Muscle layer of duodenum (tissue), 2 donors: ENCODE measurements at regions not wholly inside any gene's neighbourhood (a gene's known extent, or its start where the extent isn't known, plus 50 kb on each side); places are given as distances from the start of the nearest gene placed in this dataset.
"Not testable (repeated sequence)": the region's sequence is repeated elsewhere in the genome, so short reads cannot be mapped to it uniquely, and the experiment has no call there.

ENCODE experiments used
- H3K27ac ChIP-seq: one replicate; pipeline ENCODE4 v1.7.0; 2013; ENCODE audit warnings: mild to moderate bottlenecking, low read length
- H3K27me3 ChIP-seq: one replicate; pipeline ENCODE4 v1.7.0; 2013; ENCODE audit warnings: low read depth, mild to moderate bottlenecking, control low read depth, low read length
- H3K36me3 ChIP-seq, 2 donors: one replicate each; pipeline ENCODE4 v1.7.0; 2013; ENCODE audit warnings: low read length in 2 of 2, control low read depth in 1 of 2, mild to moderate bottlenecking in 1 of 2; ENCODE audit not compliant: insufficient read depth in 2 of 2, control insufficient read depth in 1 of 2
- H3K4me1 ChIP-seq, 2 donors: one replicate each; pipeline ENCODE4 v1.7.0; 2013; ENCODE audit warnings: low read length in 2 of 2, mild to moderate bottlenecking in 2 of 2, control low read depth in 1 of 2, moderate library complexity in 1 of 2; ENCODE audit not compliant: insufficient read depth in 2 of 2, control insufficient read depth in 1 of 2
- H3K4me3 ChIP-seq, 2 donors: one replicate each; pipeline ENCODE4 v1.7.0; 2013; ENCODE audit warnings: low read length in 2 of 2, low read depth in 1 of 2, mild to moderate bottlenecking in 1 of 2
- H3K9me3 ChIP-seq, 2 donors: one replicate each; pipeline ENCODE4 v1.7.0; 2013; ENCODE audit warnings: low read length in 2 of 2, control low read depth in 1 of 2, mild to moderate bottlenecking in 1 of 2; ENCODE audit not compliant: control insufficient read depth in 1 of 2
- donor health status: healthy.

DNA sequence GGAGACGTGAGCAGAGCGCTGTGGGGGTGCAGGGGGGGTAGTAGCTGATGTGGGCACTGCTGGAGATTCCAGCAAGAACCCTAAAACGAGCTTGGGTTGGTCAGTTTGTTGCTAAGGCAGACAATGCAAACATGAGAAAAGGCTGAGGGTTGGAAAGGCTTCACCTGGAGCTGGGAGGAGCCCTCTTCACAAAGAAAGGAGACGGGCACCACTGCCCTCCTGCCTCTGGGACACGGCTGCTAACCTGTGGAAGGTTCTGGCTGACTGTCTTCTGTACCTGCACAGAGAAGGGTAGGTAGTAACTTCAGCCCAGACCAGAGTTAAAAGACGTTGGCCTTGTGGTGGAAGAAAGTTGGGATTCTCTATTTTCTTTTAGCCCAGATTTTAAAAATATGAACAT lies 108.7 kb downstream of the SUCLA2 start:
- H3K27ac ChIP-seq, result no peak overlapping the region
- no peaks in the 10 kb centered on the region for H3K36me3 ChIP-seq
- no peaks in the 10 kb centered on the region for H3K4me1 ChIP-seq
- H3K27me3 ChIP-seq, result no peaks in the 10 kb centered on the region
- no peak overlapping the region for H3K4me3 ChIP-seq
- H3K9me3 ChIP-seq, result no peaks in the 10 kb centered on the region

DNA sequence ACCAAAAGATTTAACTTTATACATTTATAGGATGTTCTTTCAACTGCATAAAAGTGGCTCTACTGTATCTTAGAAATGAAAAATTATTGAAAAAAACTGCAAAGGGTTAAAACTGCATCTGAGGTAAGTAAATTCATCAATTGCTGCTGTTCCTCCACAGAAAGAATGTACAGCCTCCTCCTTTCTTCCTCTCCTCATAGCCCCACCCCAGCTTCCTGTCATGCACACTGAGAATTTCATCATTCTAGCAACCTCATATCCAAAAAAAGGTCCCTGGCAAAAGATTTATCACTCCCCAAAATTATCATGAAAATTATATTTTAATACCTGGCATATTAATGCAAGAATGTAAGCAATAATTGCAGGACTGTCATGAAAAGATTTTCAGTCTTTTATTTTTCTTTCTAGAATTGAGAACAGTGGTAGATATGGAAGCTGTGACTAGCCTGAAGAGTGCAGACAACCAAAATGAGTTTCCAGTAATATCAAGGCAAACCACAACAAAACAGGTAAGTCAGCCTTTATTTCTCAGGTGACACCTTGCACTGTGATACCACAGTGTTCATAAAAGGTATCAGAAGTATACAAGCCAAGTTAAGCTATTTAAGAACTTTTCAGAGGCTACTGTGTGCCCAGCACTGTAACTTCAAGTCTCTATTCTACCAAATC lies 110.8 kb downstream of the SUCLA2 start:
- Histone ChIP-seq H3K36me3 (no peaks in the 10 kb centered on the region), H3K9me3 (no peaks in the 10 kb centered on the region), H3K27me3 (no peaks in the 10 kb centered on the region), H3K27ac (no peak overlapping the region), H3K4me3 (no peak overlapping the region), H3K4me1 (no peaks in the 10 kb centered on the region)

DNA sequence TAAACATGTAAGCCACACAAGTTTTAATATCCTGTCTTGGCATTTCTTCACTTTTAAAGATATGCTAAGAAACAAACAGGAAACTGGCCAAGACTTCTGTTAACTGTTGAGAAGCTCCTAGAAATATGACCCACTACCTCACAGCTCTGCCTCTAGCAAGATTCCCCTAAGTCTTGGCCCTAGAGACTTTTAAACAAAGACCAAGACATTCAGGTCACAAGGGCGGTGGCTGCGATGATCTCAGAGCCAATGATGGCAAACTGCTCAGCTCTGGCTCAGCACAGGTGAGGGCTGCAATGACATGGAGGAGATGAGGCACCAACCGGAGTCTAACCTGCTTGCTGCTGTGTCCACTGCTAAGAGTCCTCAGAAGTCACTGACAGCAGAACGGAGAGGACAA lies 114.8 kb downstream of the SUCLA2 start:
- Histone ChIP-seq H3K9me3 (no peaks in the 10 kb centered on the region), H3K27ac (no peak overlapping the region), H3K4me1 (no peaks in the 10 kb centered on the region), H3K36me3 (no peaks in the 10 kb centered on the region), H3K27me3 (no peaks in the 10 kb centered on the region), H3K4me3 (no peak overlapping the region)

DNA sequence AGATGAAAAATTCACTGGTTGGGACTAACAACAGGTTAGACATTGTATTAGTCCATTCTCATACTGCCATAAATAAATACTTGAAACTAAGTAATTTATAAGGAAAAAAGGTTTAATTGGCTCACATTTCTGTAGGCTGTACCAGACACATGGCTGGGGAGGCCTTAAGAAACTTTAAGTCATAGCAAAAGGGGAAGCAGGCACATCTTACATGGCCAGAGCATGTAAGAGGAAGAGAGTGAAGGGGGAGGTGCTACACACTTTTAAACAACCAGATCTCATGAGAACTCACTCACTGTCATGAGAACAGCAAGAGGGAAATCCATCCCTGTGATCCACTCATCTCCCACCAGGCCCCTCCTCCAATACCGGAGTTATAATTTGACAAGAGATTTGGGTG lies 125.9 kb downstream of the SUCLA2 start:
- no peaks in the 10 kb centered on the region for H3K27me3 ChIP-seq
- no peaks in the 10 kb centered on the region for H3K4me1 ChIP-seq

DNA sequence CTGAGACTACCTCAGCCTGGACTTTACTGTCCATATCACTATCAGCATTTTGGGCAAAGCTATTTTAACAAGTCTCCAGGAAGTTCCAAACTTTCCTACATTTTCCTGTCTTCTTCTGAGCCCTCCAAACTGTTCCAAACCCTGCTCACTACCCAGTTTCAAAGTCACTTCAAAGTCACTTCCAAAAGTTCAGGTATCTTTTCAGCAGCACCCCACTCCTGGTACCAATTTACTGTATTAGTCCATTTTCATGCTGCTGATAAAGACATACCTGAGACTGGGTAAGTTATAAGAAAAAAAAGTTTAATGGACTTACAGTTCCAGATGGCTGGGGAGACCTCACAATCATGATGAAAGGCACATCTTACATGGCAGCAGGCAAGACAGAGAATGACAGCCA lies 127.1 kb downstream of the SUCLA2 start:
- not testable (repeated sequence) for H3K4me3 ChIP-seq, H3K4me1 ChIP-seq, H3K27me3 ChIP-seq, H3K27ac ChIP-seq, H3K36me3 ChIP-seq
- H3K9me3 ChIP-seq, result peaks cover 0 to 13% of the 10 kb centered on the region in 2 donors

More for the DNA sequence above, 125.9 kb downstream of the SUCLA2 start:
- H3K9me3 ChIP-seq, result peaks cover 0 to 13% of the 10 kb centered on the region in 2 donors
- H3K27ac ChIP-seq, result no peak overlapping the region
- no peak overlapping the region for H3K4me3 ChIP-seq
- no peaks in the 10 kb centered on the region for H3K36me3 ChIP-seq

DNA sequence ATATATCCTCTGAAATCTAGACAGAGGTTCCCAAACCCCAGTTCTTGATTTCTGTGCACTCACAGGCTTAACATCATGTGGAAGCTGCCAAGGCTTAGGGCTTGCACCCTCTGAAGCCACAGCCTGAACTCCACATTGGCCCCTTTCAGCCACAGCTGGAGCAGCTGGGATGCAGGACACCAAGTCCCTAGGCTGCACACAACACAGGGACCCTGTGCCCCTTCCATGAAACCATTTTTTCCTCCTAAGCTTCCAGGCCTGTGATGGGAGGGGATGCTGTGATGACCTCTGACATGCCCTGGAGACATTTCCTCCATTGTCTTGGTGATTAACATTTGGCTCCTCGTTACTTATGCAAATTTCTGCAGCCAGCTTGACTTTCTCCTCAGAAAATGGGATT lies 127.8 kb downstream of the SUCLA2 start:
- not testable (repeated sequence) for H3K36me3 ChIP-seq, H3K4me3 ChIP-seq, H3K27me3 ChIP-seq, H3K27ac ChIP-seq, H3K4me1 ChIP-seq
- peaks cover 0 to 13% of the 10 kb centered on the region in 2 donors for H3K9me3 ChIP-seq

DNA sequence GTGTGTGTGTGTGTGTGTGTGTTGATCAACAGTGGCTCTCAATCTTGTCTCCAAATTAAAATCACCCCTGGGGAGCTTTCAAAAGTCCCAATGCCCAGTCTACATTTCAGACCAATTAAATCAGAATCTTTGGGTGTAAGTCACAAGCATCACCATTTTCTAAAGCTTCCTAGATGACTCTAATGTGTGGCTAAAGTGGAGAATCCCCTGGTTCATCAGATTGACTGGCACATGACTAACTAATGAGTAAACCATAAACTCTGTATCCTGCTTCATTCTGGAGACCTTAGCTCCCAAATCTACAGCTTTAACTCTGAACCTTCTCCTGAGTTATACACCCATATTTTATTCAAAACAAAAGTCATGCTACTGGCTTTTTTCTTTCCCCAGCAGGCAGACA lies 131.3 kb downstream of the SUCLA2 start:
- H3K9me3 ChIP-seq, result peaks cover 0 to 13% of the 10 kb centered on the region in 2 donors
- no peak overlapping the region for H3K27ac ChIP-seq
- H3K4me1 ChIP-seq, result no peaks in the 10 kb centered on the region
- H3K36me3 ChIP-seq, result no peaks in the 10 kb centered on the region
- no peaks in the 10 kb centered on the region for H3K27me3 ChIP-seq
- no peak overlapping the region for H3K4me3 ChIP-seq

DNA sequence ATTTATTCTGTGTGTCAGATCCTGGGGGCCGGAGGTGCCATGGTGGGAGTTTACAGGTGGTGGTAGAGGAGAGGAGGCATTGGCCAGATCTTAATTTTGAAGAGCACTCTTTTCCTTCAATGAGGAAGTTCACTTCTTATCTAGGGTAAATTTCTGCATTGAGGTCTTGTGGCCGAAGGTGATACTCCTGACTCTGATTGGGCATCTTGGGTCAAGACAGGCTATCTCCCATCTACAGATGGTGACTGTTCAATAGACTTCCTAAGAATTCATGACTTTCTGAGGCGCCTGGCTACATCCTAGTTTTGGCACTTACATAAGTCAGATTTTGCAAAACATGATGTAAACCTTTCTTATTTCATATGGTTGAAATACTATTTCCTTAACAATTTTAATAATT lies 135.2 kb downstream of the SUCLA2 start:
- H3K27me3 ChIP-seq, result no peaks in the 10 kb centered on the region
- H3K4me3 ChIP-seq, result no peak overlapping the region
- H3K9me3 ChIP-seq, result no peaks in the 10 kb centered on the region
- H3K27ac ChIP-seq, result no peak overlapping the region
- no peaks in the 10 kb centered on the region for H3K4me1 ChIP-seq
- H3K36me3 ChIP-seq, result no peaks in the 10 kb centered on the region

DNA sequence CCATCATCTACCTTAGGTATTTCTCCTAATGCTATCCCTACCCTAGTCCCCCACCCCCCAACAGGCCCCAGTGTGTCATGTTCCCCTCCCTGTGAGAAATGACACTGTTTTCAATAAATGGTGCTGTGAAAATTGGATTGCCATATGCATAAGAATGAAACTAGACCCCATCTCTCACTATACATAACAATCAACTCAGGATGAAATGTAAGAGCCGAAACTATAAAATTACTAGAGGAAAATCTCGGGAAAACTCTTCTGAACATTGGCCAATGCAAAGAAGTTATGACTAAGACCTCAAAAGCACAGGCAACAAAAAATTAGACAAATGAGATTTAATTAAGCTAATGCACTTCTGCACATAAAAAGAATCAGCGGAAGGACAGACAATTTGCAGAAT lies 138.2 kb downstream of the SUCLA2 start:
- Histone ChIP-seq H3K27me3 (no peaks in the 10 kb centered on the region), H3K27ac (no peak overlapping the region), H3K36me3 (no peaks in the 10 kb centered on the region), H3K9me3 (no peaks in the 10 kb centered on the region), H3K4me1 (no peaks in the 10 kb centered on the region), H3K4me3 (no peak overlapping the region)

DNA sequence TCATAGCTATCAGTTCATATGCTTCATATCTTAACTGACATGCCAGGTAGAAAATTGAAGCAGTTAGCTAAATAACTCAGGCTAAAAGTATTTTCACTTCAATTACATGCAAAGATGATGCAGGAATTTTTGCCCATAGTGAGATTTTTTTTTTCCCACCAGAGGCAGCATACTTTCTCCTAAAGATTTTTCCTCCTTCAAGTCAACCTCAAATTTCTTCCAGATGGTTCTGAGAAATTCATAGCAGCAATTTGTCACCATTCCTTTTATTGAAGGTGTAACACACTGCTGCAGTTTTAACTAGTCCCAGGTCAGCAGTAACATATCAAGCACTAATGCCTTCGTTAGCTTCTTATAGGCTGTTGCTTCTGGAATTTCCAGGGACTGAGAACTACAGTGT lies 141.9 kb downstream of the SUCLA2 start:
- H3K4me3 ChIP-seq, result no peak overlapping the region
- H3K27me3 ChIP-seq, result no peaks in the 10 kb centered on the region
- H3K9me3 ChIP-seq, result no peaks in the 10 kb centered on the region
- no peaks in the 10 kb centered on the region for H3K36me3 ChIP-seq
- H3K4me1 ChIP-seq, result no peaks in the 10 kb centered on the region
- H3K27ac ChIP-seq, result no peak overlapping the region

DNA sequence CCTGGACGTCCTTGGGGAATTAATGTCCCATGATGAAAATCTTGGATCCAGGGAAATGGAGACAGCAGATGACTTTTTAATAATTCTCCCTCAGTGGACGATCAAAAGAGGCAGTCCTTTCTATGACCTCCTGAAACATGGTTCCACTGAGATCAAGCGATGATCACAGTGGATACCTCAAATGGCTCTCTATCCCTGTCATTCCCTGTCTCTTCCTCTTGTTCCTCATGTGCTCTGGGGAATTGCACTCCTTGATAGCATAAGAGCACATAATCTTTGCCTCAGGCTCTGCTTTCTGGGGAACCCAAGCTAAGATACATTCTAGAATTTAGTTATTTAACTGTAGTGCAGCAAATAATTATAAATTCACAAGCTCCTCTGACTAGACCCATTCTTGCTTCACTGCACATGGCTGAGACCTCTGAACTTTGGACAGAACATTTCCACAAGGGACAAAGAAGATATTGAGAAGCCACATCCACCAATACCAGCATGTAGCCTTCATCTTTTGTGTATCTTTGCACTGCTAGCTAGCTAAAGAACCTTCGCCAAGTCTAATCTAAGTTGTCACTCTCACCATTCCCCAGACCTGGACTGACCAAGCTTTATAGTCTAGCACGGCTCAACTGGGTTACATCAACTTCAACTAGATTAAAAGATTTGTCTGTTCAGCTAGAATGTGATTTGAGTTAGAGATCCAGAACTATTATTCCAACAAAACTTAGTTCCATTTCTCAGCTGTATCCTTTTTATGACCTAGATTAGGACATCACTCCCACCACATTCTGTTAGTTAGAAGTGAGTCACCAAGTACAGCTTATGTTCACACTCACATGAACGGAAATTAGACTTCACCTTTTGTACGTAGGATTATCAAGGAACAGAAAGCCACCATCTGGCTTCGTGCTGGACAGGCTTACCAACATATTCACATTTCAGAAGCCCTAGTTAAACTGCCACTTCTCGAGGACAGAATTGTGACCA lies 142.7 kb downstream of the SUCLA2 start:
- no peaks in the 10 kb centered on the region for H3K27me3 ChIP-seq
- H3K36me3 ChIP-seq, result no peaks in the 10 kb centered on the region
- H3K4me3 ChIP-seq, result no peak overlapping the region
- no peaks in the 10 kb centered on the region for H3K4me1 ChIP-seq
- H3K9me3 ChIP-seq, result no peaks in the 10 kb centered on the region
- H3K27ac ChIP-seq, result no peak overlapping the region
